GM19043 (cell line): ENCODE measurements at regions not wholly inside any gene's neighbourhood (a gene's known extent, or its start where the extent isn't known, plus 50 kb on each side); places are given as distances from the start of the nearest gene placed in this dataset.
"Not testable (repeated sequence)": the region's sequence is repeated elsewhere in the genome, so short reads cannot be mapped to it uniquely, and the experiment has no call there.

Experiments used
- ATAC-seq: cut with Tn5 transposase; IDR thresholded peaks from one replicate; pipeline ENCODE4 v1.9.1; 2021; ENCODE audit warnings: low read depth; ENCODE audit not compliant: unreplicated experiment

- no peak for ATAC-seq
Measured at GRCh38 chr1:29682171-29682918, 446.0 kb downstream of the PTPRU start.

- ATAC-seq = not testable (repeated sequence)
Measured at GRCh38 chr1:29681416-29681815, 445.1 kb downstream of the PTPRU start.

DNA sequence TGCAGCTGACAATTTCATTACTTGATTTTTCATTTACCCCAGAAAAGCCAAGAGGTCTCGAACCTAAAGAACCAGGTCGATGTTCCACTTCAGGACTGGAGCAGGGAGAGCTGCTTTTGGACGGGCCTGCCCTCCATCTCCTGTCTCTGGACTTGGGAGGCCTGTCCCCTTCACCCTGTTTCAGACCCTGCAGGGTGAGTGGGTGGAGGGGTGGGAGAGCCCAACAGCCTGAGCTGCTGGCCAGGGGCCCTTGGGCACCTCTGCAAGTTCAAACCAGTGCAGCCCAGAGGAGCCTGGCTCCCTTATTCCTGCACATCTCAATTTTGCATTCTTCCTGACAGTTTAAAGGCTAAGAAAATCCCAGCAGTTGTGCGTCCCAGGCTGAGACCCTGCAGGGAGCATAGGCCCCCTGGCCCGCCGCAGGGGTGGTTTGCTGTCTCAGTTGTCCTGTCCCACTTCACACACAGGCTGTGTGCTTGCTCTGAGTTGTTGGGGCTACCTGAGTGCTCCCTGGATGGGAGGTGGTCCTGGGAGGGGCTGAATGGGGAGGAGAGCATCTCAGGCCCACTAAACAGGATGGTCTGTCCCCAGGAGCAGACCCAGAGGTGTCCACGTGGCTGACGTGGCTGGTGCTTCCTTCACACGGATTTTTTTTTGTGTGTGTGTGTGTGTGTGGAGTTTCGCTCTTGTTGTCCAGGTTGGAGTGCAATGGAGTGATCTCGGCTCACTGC, 443.7 kb downstream of the PTPRU start:
- no peak for ATAC-seq

GRCh38 chr1:29679316-29679715, 443.0 kb downstream of the PTPRU start:
- ATAC-seq = no peak

DNA sequence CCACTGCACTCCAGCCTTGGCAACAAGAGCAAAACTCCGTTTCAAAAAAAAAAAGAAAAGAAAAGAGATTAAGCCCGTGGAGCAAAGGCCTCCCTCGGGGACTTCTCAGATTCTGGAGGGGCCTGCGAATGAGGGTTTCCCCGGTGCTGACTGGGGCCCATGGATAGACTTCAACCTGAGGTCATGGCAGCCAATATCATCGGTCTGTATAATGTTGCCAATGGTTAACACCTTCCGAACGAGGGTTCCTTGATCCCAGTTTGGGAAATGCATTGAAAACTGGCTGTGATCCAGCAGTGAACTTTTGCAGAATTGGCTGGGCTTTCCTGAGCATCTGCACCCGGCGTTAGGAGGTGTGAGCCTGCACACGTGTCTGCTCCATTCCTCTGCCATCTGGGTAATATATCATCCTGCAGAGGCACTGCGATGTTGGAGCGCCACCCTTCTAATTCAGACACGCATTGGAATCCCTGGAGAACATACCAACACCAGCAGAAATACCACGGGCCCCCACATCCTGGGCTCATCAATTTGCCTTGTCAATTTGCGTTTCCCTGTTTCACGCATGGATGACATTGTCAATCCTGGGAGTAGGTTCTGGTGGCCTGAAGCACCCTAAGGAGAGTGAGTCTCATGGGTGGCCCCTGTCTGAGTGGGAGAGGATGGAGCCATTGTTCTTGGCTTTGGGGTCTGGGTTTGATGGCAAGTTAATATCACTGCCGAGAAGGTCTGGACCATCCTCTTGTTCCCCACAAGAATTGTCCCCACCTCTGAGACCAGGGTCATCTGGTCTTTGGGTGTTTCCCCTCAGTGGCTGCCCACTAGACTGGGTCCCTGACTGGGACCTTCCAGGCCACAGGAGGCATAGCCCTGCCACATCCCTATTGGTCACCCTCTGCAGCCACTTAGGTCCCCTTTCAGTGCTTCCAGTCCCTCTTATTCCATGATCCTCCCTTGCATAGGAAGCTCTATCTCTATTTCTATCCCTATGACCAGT, 441.0 kb downstream of the PTPRU start:
- no peak for ATAC-seq

GRCh38 chr1:29676496-29676895, 440.2 kb downstream of the PTPRU start:
- ATAC-seq = no peak

DNA sequence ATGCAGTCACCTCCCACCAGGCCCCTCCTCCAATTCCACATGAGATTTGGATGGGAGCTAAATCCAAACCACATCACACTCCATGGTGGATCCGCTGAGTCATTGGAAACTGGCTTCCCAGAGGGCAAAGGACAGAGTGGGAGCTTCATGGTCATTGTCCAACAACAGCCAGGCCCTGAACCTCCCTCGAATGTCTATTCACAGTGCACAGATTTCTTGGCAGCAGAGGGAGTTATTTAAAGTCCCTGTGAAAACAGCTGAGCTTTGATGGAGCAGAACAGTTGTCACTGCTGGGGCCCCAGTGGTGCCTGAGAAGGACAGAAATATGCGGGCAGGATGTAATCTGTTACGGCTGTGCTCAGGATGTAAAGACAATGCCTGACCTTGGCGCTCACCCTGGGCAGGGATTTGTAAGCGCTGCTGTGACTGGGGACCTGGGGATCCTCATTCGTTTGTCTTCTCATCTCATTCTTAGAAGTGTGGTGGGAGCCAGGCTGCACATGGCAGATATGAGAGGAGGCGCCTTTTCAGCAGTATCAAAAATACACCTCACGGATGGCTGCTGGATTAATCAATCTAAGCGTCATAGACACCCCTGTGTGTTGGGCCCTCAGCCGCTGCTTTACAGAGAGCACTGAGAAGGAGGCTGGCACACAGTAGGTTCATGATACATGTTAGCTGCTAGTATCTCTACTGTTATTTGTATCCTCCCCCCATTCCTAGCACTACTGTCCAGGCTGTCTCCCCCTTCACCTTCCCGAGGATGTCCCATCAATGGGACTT, 439.4 kb downstream of the PTPRU start:
- ATAC-seq = no peak

- no peak for ATAC-seq
Measured at GRCh38 chr1:29674627-29675326, 438.5 kb downstream of the PTPRU start.

DNA sequence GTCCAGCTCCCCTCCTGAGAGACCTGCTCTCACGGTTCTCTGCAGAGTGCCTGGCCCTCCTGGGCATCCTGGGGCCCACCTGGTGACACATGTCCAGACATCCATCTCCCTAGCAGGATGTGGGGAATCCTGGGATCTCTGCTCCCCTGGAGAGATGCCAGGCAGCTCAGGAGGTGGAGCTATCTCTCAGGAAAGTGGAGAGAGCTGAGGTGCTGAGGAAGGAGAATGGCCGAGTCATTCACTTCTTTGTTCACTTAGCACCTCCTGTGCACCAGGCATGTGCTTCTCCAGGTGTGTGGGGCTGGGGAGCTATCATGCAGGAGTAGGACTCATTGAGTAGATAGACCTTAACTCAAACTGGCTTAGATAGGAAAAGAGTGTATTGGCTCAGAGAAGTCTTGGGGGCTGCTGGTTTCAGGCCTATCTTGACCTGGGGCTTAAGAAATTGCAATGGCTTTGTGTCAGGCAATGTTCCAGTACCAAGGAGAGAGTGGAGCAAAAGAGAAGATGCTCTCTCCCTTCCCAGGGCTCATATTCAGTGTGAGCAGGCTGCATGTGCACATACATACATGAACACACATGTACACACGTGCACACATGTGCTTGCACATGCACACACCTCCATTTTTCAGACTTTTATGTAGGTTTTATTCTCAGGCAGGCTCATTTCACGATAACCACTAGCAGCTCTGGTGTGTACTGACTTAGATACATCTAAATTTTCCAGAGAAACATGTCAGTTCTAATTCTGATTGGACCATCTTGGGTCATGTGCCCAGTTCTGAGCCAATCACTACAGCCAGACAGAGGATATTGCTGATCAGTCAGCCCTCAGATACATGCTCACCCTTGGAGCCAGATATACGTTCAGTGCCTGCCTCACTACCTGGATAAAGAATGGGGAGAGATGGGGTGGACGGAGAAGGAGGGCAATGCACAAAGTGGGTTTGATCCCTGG, 437.6 kb downstream of the PTPRU start:
- no peak for ATAC-seq

DNA sequence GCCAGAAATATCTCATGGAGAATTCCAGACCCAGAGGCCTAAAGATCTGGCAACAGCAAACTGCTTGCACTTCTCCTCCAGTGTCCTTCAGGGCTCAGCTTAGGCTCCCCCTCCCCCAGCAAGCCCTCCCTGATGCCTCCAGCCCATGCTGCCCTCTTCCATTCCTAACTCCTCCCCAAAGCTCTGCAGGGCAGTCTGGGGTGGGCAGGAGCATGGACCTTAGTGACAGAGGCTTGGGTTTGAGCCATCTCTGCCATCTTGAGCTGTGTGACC, 436.8 kb downstream of the PTPRU start:
- ATAC-seq = no peak

- no peak for ATAC-seq
Measured at GRCh38 chr1:29672416-29673227, 436.3 kb downstream of the PTPRU start.

DNA sequence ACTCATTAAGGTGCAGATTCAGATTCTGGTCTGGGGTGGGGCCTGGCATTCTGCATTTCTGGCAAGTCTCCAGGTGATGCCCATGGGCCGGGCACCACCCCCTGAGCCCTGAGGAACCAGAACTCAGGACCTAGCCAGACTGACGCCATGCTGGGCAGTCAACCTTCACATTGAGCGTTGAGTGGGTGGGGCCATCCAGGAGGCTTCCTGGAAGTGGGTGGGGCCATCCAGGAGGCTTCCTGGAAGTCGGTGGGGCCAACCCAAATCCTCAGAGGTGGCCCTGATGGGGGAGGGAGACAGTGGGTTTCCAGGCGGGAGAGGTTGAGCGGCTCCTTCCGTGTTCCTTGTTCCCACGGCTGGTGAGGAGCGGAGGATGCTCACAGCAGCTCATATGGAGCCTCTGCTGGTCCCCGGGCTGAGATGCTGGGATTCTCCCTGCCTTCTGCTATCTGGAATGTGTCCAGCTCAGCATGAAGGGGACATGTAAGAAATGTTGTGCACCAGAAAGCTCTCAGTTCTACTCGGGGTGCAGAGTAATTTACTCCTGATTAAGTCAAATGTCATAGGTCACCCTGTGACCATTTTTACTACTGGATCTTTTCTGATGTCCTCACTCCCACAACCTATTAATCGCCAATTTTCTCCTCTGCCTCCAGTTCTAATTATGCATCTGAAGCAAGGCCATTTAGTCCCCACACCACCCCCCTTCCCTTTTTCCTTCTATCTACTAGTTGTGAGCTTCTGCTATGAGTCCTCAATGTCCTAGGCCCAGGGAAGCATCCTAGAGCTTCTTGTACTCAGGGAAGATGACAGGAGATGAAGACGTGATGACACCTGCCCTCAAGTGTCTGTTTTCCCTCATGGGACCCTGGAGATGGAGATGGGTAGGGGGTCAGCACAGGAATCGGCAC, 435.4 kb downstream of the PTPRU start:
- ATAC-seq = no peak

DNA sequence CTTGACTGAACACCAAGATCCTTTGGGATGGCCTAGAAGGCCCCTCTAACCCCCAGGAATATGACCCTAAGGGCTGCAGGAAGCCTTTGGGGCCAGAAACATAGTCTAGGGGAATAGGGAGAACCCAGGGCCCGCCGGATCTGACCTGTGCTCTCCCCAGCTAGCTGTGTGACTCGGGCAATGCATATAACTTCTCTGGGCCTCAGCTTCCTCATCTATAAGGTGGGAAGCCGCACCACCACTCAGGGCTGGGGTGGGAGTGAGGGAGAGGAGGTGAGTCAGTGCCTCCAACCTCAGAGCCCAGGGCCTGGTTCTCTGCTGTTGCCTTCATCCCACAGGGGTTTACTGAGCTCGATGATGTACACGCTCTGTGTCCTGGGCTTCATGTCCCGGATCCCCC, 434.4 kb downstream of the PTPRU start:
- no peak for ATAC-seq

DNA sequence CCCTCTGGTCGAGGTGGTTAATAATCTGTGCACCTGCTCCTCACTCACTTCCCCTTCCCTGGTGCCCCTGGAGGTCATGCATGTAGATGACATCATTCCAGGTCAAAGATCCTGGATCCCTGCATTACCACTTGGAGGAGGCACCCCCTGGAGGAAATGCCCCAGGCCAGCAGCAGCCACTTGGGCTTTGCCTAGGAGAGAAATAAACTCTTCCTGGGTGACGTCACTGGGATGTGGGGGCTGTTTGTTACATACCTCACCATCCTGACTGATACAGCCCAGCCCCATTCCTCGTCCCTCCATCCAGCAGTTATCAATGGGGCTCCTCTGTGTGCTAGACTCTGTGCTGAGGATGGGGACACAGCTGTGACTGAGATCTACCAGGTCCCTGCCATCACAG, 433.6 kb downstream of the PTPRU start:
- no peak for ATAC-seq

DNA sequence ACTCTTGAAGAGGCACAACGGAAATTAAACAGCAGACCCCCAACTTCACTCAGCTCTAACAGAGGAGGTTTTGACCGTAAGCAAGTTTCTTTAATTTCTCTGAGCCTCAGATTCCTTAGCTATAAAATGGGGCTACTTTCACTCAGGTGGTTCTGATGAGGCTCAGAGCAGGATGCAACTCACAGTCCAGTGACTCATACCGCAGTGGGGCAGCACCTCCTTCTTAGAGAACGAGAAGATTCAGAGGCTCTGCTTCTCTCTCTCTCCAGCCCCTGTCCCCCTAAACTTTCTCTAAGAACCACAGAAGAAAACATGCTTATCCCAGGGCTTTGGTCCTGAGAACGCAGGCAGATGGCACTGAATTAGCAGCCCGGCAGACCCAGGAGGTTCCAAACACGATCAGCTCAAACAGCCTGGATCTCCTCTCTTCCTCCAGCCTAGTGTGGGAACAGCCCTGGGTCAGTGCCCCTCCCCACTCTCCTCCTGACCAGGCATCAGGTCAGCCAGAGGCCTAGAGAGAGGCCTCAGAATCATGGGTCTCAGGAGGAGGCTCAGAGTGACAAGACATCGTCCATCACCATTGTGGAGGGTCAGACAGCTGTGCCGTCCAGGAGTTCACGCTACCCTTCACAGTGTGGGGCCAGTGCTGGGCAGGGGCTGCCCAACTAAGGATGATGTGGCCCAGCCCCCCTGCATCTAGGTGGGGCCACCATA, 433.0 kb downstream of the PTPRU start:
- no peak for ATAC-seq

- ATAC-seq = no peak
Measured at GRCh38 chr1:29668551-29669157, 432.3 kb downstream of the PTPRU start.
